Erythroblast (primary cell): ENCODE measurements at regions not wholly inside any gene's neighbourhood (a gene's known extent, or its start where the extent isn't known, plus 50 kb on each side); places are given as distances from the start of the nearest gene placed in this dataset.

ENCODE experiments used
- GATA1 ChIP-seq: IDR thresholded peaks from 2 replicates; pipeline ENCODE4 v1.6.1; 2011; ENCODE audit warnings: low read depth, mild to moderate bottlenecking, control low read depth, low read length, moderate library complexity
- POLR2A ChIP-seq: IDR thresholded peaks from 2 replicates; pipeline ENCODE4 v1.6.1; 2011; ENCODE audit warnings: mild to moderate bottlenecking, low read length

DNA sequence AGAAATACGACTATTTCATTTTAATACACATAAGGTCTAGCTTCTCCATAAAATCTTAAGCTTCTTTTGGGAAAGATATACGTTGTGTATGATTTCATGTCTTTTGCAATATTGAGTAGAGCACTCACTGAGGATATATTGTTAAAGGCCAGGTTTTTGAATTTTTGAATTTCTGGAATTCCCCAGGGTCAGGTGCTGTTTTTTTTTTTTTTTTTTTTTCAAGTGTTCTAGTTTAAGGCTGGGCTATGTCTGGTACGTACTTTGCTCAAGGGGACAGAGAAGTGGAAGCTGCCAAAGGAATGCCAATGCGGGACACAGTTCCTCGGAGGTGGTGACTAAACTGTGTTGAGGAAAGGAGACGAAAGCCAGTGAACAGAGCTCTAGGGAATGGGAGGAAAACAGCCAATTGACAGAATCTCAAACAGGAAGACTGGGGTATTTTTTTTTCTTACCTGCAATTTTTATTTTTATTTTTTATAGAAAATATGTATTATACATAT, 510.5 kb upstream of the CBLB start:
- TF ChIP-seq POLR2A (no peak), GATA1 (no peak)
